HCT116 (cell line): ENCODE measurements at regions not wholly inside any gene's neighbourhood (a gene's known extent, or its start where the extent isn't known, plus 50 kb on each side); places are given as distances from the start of the nearest gene placed in this dataset.

Experiments
- ATAC-seq: fragments of 200-7000 bp; cut with Tn5 transposase; 2 replicates; pipeline ENCODE4 v1.9.1; 2020; ENCODE audit warnings: mild to moderate bottlenecking, moderate library complexity
- BruUV-seq: library from RNA; stranded (reverse); fragments of 400-500 nt; replicated peaks from 2 replicates; lab custom pipeline; 2021; lab: Mats Ljungman, UMichigan
- CTCF ChIA-PET: fragments of 300-600 bp; sonication (Branson Sonifier 250); formaldehyde crosslinking; loops from one replicate; lab custom pipeline; 2021; ENCODE audit warnings: antibody characterized with exemption; lab: Charles Lee
- POLR2A ChIA-PET: fragments of 300-600, 350-600 bp; sonication (Branson Sonifier 250); formaldehyde crosslinking; loops from one replicate; lab custom pipeline; 2021; ENCODE audit warnings: antibody characterized with exemption; lab: Charles Lee
- RAD21 ChIA-PET, 2 experiments: fragments of 300-600 bp; sonication (Branson Sonifier 250); formaldehyde crosslinking; loops; one replicate each; lab custom pipeline; 2023; ENCODE audit warnings: low total read pairs in 2 of 2; ENCODE audit not compliant: uncharacterized antibody in 2 of 2, unreplicated experiment in 2 of 2, low non-redundant PET in 1 of 2; lab: Charles Lee
- DNase-seq: peaks from one replicate; pipeline ENCODE4 v3.0.0-alpha.2; 2010; ENCODE audit warnings: low read depth, low spot score
- H2AFZ ChIP-seq: fragments of 200-600 bp; shearing (Covaris generic), sonication (generic); 2 replicates; pipeline ENCODE4 v1.6.1; 2017; ENCODE audit warnings: low read depth, mixed run types, mixed read lengths, antibody characterized with exemption, low read length; ENCODE audit not compliant: poor library complexity, severe bottlenecking
- H3K27ac ChIP-seq: 2 replicates; pipeline ENCODE4 v1.5.1; 2012; ENCODE audit warnings: low read depth, low read length
- H3K27me3 ChIP-seq: fragments of 200-600 bp; sonication (generic); 2 replicates; pipeline ENCODE4 v1.6.1; 2016; ENCODE audit warnings: mixed run types, low read length, mixed read lengths; ENCODE audit not compliant: insufficient read depth
- H3K36me3 ChIP-seq, 2 experiments: fragments of 200-500 bp in 1 of 2; fragments of 200-600 bp in 1 of 2; sonication (Bioruptor generic) in 1 of 2; sonication (generic) in 1 of 2; 2 replicates each; pipeline versions ENCODE4 v1.5.1 to v1.6.1; 2014 to 2016; ENCODE audit warnings: low read length in 2 of 2, inconsistent platforms in 1 of 2, mixed read lengths in 1 of 2, mixed run types in 1 of 2; ENCODE audit not compliant: insufficient read depth in 2 of 2, control insufficient read depth in 1 of 2
- H3K4me1 ChIP-seq, 2 experiments: fragments of 200-600 bp in 1 of 2; sonication (generic) in 1 of 2; 2 replicates each; pipeline versions ENCODE4 v1.5.1 to v1.6.1; 2012 to 2017; ENCODE audit warnings: low read length in 2 of 2, inconsistent platforms in 1 of 2, mild to moderate bottlenecking in 1 of 2, mixed read lengths in 1 of 2, mixed run types in 1 of 2, moderate library complexity in 1 of 2; ENCODE audit not compliant: insufficient read depth in 2 of 2, control insufficient read depth in 1 of 2
- H3K4me2 ChIP-seq: fragments of 200-600 bp; sonication (generic); 2 replicates; pipeline ENCODE4 v1.6.1; 2017; ENCODE audit warnings: mixed run types, low read length, mixed read lengths
- H3K4me3 ChIP-seq, 2 experiments: fragments of 200-600 bp in 1 of 2; sonication (generic) in 1 of 2; replicated peaks in 1 of 2; 2 replicates each; pipeline ENCODE4 v1.5.1; 2011 to 2016; ENCODE audit warnings: low read length in 2 of 2, control low read depth in 1 of 2, low read depth in 1 of 2, mild to moderate bottlenecking in 1 of 2, mixed read lengths in 1 of 2, mixed run types in 1 of 2
- H3K79me2 ChIP-seq: fragments of 200-600 bp; sonication (generic); 2 replicates; pipeline ENCODE4 v1.6.1; 2017; ENCODE audit warnings: mild to moderate bottlenecking, mixed run types, low read length, moderate library complexity, mixed read lengths; ENCODE audit not compliant: insufficient read depth
- H3K9ac ChIP-seq: fragments of 200-600 bp; sonication (generic); 2 replicates; pipeline ENCODE4 v1.6.1; 2016; ENCODE audit warnings: low read length, mixed read lengths
- H3K9me2 ChIP-seq: fragments of 200-600 bp; sonication (generic), shearing (Covaris generic); 2 replicates; pipeline ENCODE4 v1.6.1; 2017; ENCODE audit warnings: mixed run types, mild to moderate bottlenecking, moderate library complexity; ENCODE audit not compliant: insufficient read depth
- H3K9me3 ChIP-seq, 2 experiments: fragments of 200-500 bp in 1 of 2; fragments of 200-600 bp in 1 of 2; sonication (Bioruptor generic) in 1 of 2; sonication (generic) in 1 of 2; 2 replicates each; pipeline ENCODE4 v1.6.1; 2014 to 2017; ENCODE audit warnings: low read length in 2 of 2, mixed read lengths in 2 of 2, inconsistent platforms in 1 of 2, low read depth in 1 of 2, mild to moderate bottlenecking in 1 of 2, mixed run types in 1 of 2, moderate library complexity in 1 of 2; ENCODE audit not compliant: control insufficient read depth in 1 of 2, insufficient read depth in 1 of 2
- H4K20me1 ChIP-seq: fragments of 200-600 bp; sonication (generic), shearing (Covaris generic); 2 replicates; pipeline ENCODE4 v1.6.1; 2017; ENCODE audit warnings: mixed run types, mild to moderate bottlenecking, moderate library complexity; ENCODE audit not compliant: insufficient read depth
- ATF3 ChIP-seq: IDR thresholded peaks from 2 replicates; pipeline ENCODE4 v1.6.1; 2012
- CBX3 ChIP-seq: IDR thresholded peaks from 2 replicates; pipeline ENCODE4 v1.6.1; 2012; ENCODE audit warnings: low read depth
- CEBPB ChIP-seq: IDR thresholded peaks from 2 replicates; pipeline ENCODE4 v1.6.1; 2012; ENCODE audit warnings: low read depth
- EGR1 ChIP-seq: IDR thresholded peaks from 2 replicates; pipeline ENCODE4 v1.6.1; 2012; ENCODE audit warnings: low read depth
- ELF1 ChIP-seq: IDR thresholded peaks from 2 replicates; pipeline ENCODE4 v1.6.1; 2012; ENCODE audit warnings: low read depth, borderline replicate concordance
- EZH2 ChIP-seq: fragments of 200-600 bp; sonication (generic); IDR thresholded peaks from 2 replicates; pipeline ENCODE4 v1.6.1; 2017; ENCODE audit warnings: antibody characterized with exemption, mixed run types
- EZH2phosphoT487 ChIP-seq: fragments of 200-600 bp; IDR thresholded peaks from 2 replicates; pipeline ENCODE4 v1.6.1; 2018; ENCODE audit warnings: antibody characterized with exemption, borderline replicate concordance
- JUND ChIP-seq: IDR thresholded peaks from 2 replicates; pipeline ENCODE4 v1.6.1; 2012
- POLR2A ChIP-seq: IDR thresholded peaks from 2 replicates; pipeline ENCODE4 v1.7.0; 2011; ENCODE audit warnings: borderline replicate concordance; ENCODE audit not compliant: insufficient read depth, insufficient read length; ENCODE audit errors: extremely low read depth
- POLR2AphosphoS5 ChIP-seq: IDR thresholded peaks from 2 replicates; pipeline ENCODE4 v1.6.1; 2011; ENCODE audit warnings: mild to moderate bottlenecking, low read depth, low read length, moderate library complexity
- SP1 ChIP-seq: IDR thresholded peaks from 2 replicates; pipeline ENCODE4 v1.6.1; 2012; ENCODE audit warnings: low read depth
- SRF ChIP-seq: IDR thresholded peaks from 2 replicates; pipeline ENCODE4 v1.6.1; 2012; ENCODE audit warnings: low read depth
- TCF7L2 ChIP-seq: IDR thresholded peaks from 2 replicates; pipeline ENCODE4 v1.7.0; 2011; ENCODE audit warnings: borderline replicate concordance, inconsistent platforms; ENCODE audit not compliant: insufficient read depth, insufficient read length; ENCODE audit errors: extremely low read depth
- YY1 ChIP-seq: IDR thresholded peaks from 2 replicates; pipeline ENCODE4 v1.6.1; 2011; ENCODE audit warnings: low read length, low read depth, moderate library complexity, mild to moderate bottlenecking; ENCODE audit not compliant: insufficient replicate concordance; ENCODE audit errors: extremely low read depth
- ZBTB33 ChIP-seq: IDR thresholded peaks from 2 replicates; pipeline ENCODE4 v1.6.1; 2011; ENCODE audit warnings: mild to moderate bottlenecking, low read length, moderate library complexity; ENCODE audit not compliant: insufficient replicate concordance; ENCODE audit errors: extremely low read depth
- ZFX ChIP-seq: fragments of 450-650 bp; IDR thresholded peaks from 2 replicates; pipeline ENCODE4 v1.6.1; 2017
- ZNF274 ChIP-seq: fragments of 200-500 bp; sonication (Bioruptor generic); IDR thresholded peaks from 2 replicates; pipeline ENCODE4 v1.6.1; 2014; ENCODE audit warnings: mild to moderate bottlenecking, low read depth, low read length, inconsistent platforms
- intact Hi-C: fragments of 100-400 bp; cut with micrococcal nuclease; formaldehyde crosslinking; loops from 2 replicates; pipeline ENCODE4 v1.10.0; 2022
- TF ChIP-seq, protein P1 (sequence below): IDR thresholded peaks from 2 replicates; pipeline ENCODE4 v1.6.1; 2012

- no peak for ATAC-seq
- intact Hi-C loops: no loop called here
Observed at GRCh38 chr4:44038811-44039210, 409.8 kb downstream of the KCTD8 start.

DNA sequence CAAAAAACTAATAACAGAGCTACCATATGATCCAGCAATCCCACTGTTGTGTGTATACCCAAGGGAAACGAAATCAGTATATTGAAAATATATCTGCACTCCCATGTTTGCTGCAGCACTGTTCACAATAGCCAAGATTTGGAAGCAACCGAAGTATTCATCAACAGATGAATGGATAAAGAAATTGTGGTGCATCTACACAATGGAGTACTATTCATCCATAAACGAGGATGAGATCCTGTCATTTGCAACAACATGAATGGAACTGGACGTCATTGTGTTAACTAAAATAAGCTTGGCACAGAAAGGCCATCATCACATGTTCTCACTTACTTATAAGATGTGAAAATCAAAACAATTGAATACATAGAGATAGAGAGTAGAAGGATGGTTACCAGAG lies 402.1 kb downstream of the KCTD8 start:
- ATAC-seq: no peak
- ChIA-PET RAD21 (no interaction called here), CTCF (no interaction called here), POLR2A (no interaction called here)
- no TSS peak for BruUV-seq
- no peak overlapping the region for H3K9ac ChIP-seq
- H4K20me1 ChIP-seq: no peaks in the 10 kb centered on the region
- peaks cover 3% of the 10 kb centered on the region in 2 experiments; a peak in 2 of 4 replicates for H3K9me3 ChIP-seq
- H3K27me3 ChIP-seq: no peaks in the 10 kb centered on the region
- no peak overlapping the region for H2AFZ ChIP-seq
- H3K4me2 ChIP-seq: no peak overlapping the region
- no peaks in the 10 kb centered on the region for H3K36me3 ChIP-seq
- DNase-seq: no peak
- no peak overlapping the region for H3K4me3 ChIP-seq
- H3K9me2 ChIP-seq: no peaks in the 10 kb centered on the region
- no peaks in the 10 kb centered on the region for H3K4me1 ChIP-seq
- no peaks in the 10 kb centered on the region for H3K79me2 ChIP-seq
- no peak overlapping the region for H3K27ac ChIP-seq
- intact Hi-C loops: no loop called here
- no peak for TF ChIP-seq CEBPB
- TF ChIP-seq YY1: no peak
- no peak for TF ChIP-seq EZH2phosphoT487
- TF ChIP-seq ZFX: no peak
- TF ChIP-seq ATF3: no peak
- TF ChIP-seq JUND: no peak
- TF ChIP-seq, protein P1, sequence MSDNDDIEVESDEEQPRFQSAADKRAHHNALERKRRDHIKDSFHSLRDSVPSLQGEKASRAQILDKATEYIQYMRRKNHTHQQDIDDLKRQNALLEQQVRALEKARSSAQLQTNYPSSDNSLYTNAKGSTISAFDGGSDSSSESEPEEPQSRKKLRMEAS: no peak
- no peak for TF ChIP-seq ELF1
- TF ChIP-seq POLR2A: no peak
- TF ChIP-seq EGR1: no peak
- no peak for TF ChIP-seq CBX3
- TF ChIP-seq ZBTB33: no peak
- TF ChIP-seq TCF7L2: no peak

More at GRCh38 chr4:44038811-44039210, 409.8 kb downstream of the KCTD8 start:
- Histone ChIP-seq H4K20me1 (no peaks in the 10 kb centered on the region), H3K79me2 (no peaks in the 10 kb centered on the region), H3K36me3 (no peaks in the 10 kb centered on the region), H3K9ac (no peak overlapping the region), H3K27me3 (no peaks in the 10 kb centered on the region), H3K9me3 (peaks cover 12 to 22% of the 10 kb centered on the region in 2 experiments; a peak in 2 of 4 replicates), H3K27ac (no peak overlapping the region), H3K4me1 (no peaks in the 10 kb centered on the region)
- no peak for DNase-seq
- POLR2A ChIA-PET: no interaction called here
- RAD21 ChIA-PET: no interaction called here
- CTCF ChIA-PET: no interaction called here
- no TSS peak for BruUV-seq
- no peak for TF ChIP-seq EZH2phosphoT487
- TF ChIP-seq POLR2A: no peak
- no peak for TF ChIP-seq JUND
- TF ChIP-seq SP1: no peak
- TF ChIP-seq SRF: no peak
- TF ChIP-seq ZFX: no peak
- no peak for TF ChIP-seq POLR2AphosphoS5
- TF ChIP-seq ZNF274: no peak
- TF ChIP-seq ELF1: no peak
- no peak for TF ChIP-seq EZH2
- TF ChIP-seq, all 23 proteins: peak for 0
- Histone ChIP-seq H3K4me2 (no peak overlapping the region), H3K4me3 (no peak overlapping the region), H2AFZ (no peak overlapping the region), H3K9me2 (no peaks in the 10 kb centered on the region)
